Activated CD8-positive, alpha-beta T cell treated with anti-CD3 and anti-CD28 coated beads, Interleukin-2, amount 10 ng/mL, durations not matched to agents 7 days and 5 days (primary cell): ENCODE measurements at regions not wholly inside any gene's neighbourhood (a gene's known extent, or its start where the extent isn't known, plus 50 kb on each side); places are given as distances from the start of the nearest gene placed in this dataset.

Source experiments
- ATAC-seq: fragments of 150-1000 bp; cut with Tn5 transposase; one replicate; pipeline ENCODE4 v1.10.0; 2021; ENCODE audit warnings: moderate library complexity
- CTCF ChIA-PET: fragments of 350-600 bp; sonication (Branson Sonifier 250); formaldehyde crosslinking; loops from one replicate; lab custom pipeline; 2021; ENCODE audit warnings: antibody characterized with exemption; lab: Charles Lee
- POLR2A ChIA-PET: fragments of 350-600 bp; sonication (Branson Sonifier 250); formaldehyde crosslinking; loops from one replicate; lab custom pipeline; 2021; ENCODE audit warnings: antibody characterized with exemption; lab: Charles Lee
- DNase-seq: peaks from one replicate; pipeline ENCODE4 v3.0.0-alpha.2; 2020
- H3K27ac Mint-ChIP-seq: one replicate; pipeline ENCODE4 v1.8.0; 2021; ENCODE audit warnings: mild to moderate bottlenecking, mixed read lengths
- H3K27me3 Mint-ChIP-seq: one replicate; pipeline ENCODE4 v1.8.0; 2021; ENCODE audit warnings: low read depth, mixed read lengths
- H3K36me3 Mint-ChIP-seq: one replicate; pipeline ENCODE4 v1.8.0; 2021; ENCODE audit warnings: low read depth, mixed read lengths
- H3K4me1 Mint-ChIP-seq: one replicate; pipeline ENCODE4 v1.8.0; 2021; ENCODE audit warnings: low read depth, mixed read lengths
- H3K4me3 Mint-ChIP-seq: one replicate; pipeline ENCODE4 v1.8.0; 2021; ENCODE audit warnings: mild to moderate bottlenecking, mixed read lengths
- H3K9me3 Mint-ChIP-seq: one replicate; pipeline ENCODE4 v1.8.0; 2022; ENCODE audit warnings: mixed read lengths; ENCODE audit not compliant: insufficient read depth

DNA sequence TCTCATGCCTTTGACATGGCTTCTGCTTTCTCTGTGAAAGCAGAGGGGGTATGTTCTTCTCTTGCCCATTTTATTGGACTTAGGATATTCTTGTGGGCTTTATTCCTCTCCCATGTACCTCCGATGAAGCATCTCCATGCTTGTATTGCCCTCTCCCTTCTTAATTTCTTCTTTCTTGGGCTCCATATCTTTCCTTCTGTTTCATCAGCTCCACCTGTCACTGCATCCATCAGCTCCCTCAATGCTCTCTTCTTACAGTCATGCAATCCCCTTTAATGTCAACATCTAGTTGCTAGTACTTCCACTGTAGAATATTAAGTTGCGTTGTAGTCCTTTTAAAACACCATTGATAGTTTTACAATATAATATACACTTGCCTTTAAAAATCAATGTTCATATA lies 257.6 kb downstream of the GPAT3 start:
- no peaks in the 10 kb centered on the region for H3K36me3 Mint-ChIP-seq
- ChIA-PET POLR2A (no interaction called here), CTCF (no interaction called here)
- peaks cover under 1% of the 10 kb centered on the region for H3K27me3 Mint-ChIP-seq
- no peaks in the 10 kb centered on the region for H3K4me1 Mint-ChIP-seq
- H3K27ac Mint-ChIP-seq = no peak overlapping the region
- H3K4me3 Mint-ChIP-seq = no peak overlapping the region
- DNase-seq (no peak), ATAC-seq (no peak)
- no peaks in the 10 kb centered on the region for H3K9me3 Mint-ChIP-seq

DNA sequence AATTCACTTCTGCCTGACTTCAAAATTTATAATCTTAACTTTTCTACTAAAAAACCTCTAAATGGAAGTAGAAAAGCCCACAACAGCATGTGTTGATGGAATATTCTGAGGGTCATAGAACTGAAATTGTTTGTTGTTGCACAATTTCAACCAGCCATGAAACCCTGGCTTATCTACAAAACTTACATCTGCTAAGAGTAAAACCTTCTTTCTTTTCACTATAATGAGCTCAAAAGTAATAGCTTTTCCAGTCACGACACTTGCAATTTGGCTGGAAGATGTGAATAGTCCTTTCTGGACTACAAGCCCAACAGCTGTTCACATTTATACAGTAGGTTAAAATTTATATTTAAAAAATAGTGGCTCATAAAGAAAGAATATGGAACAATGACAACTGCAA lies 250.0 kb downstream of the GPAT3 start:
- Mint-ChIP-seq H3K27me3 (no peaks in the 10 kb centered on the region), H3K36me3 (no peaks in the 10 kb centered on the region), H3K9me3 (no peaks in the 10 kb centered on the region), H3K4me3 (no peak overlapping the region), H3K27ac (no peak overlapping the region), H3K4me1 (no peaks in the 10 kb centered on the region)
- ATAC-seq (no peak), DNase-seq (no peak)
- ChIA-PET POLR2A (no interaction called here), CTCF (no interaction called here)

DNA sequence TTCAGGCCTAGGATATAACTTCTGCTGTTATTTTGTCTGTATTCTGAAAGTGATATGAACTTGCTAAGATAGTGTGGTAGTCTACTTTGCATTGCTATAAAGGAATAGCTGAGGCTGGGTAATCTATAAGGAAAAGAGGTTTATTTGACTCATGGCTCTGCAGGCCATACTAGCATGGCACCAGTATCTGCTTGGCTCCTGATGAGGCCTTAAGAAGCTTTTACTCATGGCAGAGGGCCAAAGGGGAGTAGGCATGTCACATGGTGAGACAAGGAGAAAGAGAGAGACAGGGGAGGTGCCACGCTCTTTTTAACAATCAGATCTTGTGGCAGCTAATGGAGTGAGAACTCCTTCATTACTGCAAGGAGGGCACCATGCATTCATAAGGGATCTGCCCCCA lies 247.3 kb downstream of the GPAT3 start:
- H3K27me3 Mint-ChIP-seq = no peaks in the 10 kb centered on the region
- ChIA-PET POLR2A (no interaction called here), CTCF (interaction anchor here (0.9 kb wide), 1 partner anchor 33 kb away, joined by 4 read pairs; no protein-coding TSS in a partner anchor)
- no peak for ATAC-seq
- H3K9me3 Mint-ChIP-seq = no peaks in the 10 kb centered on the region
- H3K4me3 Mint-ChIP-seq = no peak overlapping the region
- H3K27ac Mint-ChIP-seq = no peak overlapping the region
- H3K4me1 Mint-ChIP-seq = no peaks in the 10 kb centered on the region
- no peaks in the 10 kb centered on the region for H3K36me3 Mint-ChIP-seq
- DNase-seq = no peak

DNA sequence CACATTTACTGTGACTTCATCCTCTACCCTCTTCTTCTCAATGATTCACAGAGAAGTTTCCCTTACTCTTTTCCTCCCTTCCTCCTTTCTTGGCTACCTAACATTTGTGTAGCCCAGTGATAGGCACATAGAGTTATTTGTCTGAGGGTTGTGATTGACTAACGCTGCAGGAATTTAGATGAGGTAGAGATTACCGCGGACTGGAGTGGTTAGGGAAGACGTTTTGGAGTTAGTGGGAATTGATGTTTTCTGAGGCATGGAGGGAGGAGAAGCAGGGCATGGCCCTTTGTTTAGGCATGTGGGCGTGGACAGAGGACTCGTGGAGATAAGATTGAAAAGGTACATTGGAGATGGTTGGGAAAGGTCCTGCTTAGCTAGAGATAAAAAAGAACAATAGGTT lies 246.7 kb downstream of the GPAT3 start:
- no peak overlapping the region for H3K4me3 Mint-ChIP-seq
- ATAC-seq (no peak), DNase-seq (no peak)
- ChIA-PET POLR2A (no interaction called here), CTCF (interaction anchor here (0.9 kb wide), 1 partner anchor 34 kb away, joined by 4 read pairs; no protein-coding TSS in a partner anchor)
- H3K27ac Mint-ChIP-seq = no peak overlapping the region
- no peaks in the 10 kb centered on the region for H3K9me3 Mint-ChIP-seq
- no peaks in the 10 kb centered on the region for H3K36me3 Mint-ChIP-seq
- no peaks in the 10 kb centered on the region for H3K4me1 Mint-ChIP-seq
- peaks cover 1% of the 10 kb centered on the region for H3K27me3 Mint-ChIP-seq

DNA sequence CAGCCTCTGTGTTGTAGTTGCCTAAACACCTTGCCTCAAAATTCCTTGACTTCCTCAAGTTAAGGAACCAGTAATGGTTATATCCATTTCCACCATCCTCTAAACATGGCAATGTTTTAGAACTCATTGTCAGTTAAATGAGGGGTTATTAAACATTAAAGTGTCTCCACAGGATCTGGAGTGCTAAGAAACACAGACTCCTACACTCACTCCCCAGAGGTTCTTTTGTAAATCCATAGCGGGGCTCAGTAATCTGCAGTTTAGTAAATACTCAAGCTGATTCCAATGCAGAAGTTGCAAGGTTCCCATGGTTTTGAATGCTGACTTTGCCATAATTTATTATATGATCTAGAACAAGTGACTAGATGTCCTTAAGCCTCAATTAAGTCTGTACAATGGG lies 245.5 kb downstream of the GPAT3 start:
- ATAC-seq = no peak
- CTCF ChIA-PET = no interaction called here

DNA sequence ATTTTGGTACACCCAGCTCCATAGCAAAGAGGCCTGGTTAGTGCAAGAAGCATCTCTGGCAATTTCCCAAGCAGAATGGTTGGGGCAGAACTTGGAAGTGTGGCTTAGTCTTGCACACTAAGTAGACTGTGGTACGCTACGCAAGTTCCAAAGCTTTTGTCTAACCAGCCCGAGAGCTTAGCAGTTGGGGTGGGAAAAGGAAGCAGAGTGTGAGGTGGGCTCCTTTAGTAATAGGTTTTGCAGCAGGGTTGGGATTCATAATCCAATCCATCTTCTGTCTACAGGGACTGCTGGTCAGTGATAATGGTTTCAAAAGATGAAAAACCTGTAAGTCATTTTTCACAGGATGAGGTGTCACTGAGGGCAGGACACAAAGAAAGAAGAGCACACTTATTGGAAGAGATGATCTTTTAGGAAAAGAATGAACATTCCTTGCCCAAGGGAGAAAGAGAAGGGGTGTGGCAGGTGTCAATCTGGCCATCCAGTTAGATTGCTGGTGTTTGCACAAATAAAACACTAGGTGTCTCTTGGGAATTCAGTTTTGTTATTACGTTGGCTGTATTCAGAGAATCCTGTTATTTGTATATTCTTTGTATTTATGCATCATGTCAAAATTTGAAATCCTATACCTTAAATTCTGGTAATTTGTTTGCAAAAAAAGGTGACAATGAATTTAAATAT lies 244.3 kb downstream of the GPAT3 start:
- Mint-ChIP-seq H3K4me1 (no peaks in the 10 kb centered on the region), H3K27ac (no peak overlapping the region), H3K4me3 (no peak overlapping the region), H3K36me3 (no peaks in the 10 kb centered on the region), H3K9me3 (no peaks in the 10 kb centered on the region), H3K27me3 (peaks cover 1% of the 10 kb centered on the region)
- CTCF ChIA-PET = interaction anchor here (1.0 kb wide), 1 partner anchor 11 kb away, joined by 3 read pairs; no protein-coding TSS in a partner anchor
- ATAC-seq = no peak
- POLR2A ChIA-PET = interaction anchor here (0.5 kb wide), 1 partner anchor 1054 kb away, joined by 3 read pairs; no protein-coding TSS in a partner anchor
- no peak for DNase-seq

More for the DNA sequence above, 245.5 kb downstream of the GPAT3 start:
- no peak for DNase-seq
- H3K4me3 Mint-ChIP-seq = no peak overlapping the region
- no peaks in the 10 kb centered on the region for H3K4me1 Mint-ChIP-seq
- no peaks in the 10 kb centered on the region for H3K36me3 Mint-ChIP-seq
- no peak overlapping the region for H3K27ac Mint-ChIP-seq
- H3K9me3 Mint-ChIP-seq = no peaks in the 10 kb centered on the region
- POLR2A ChIA-PET = no interaction called here
- H3K27me3 Mint-ChIP-seq = peaks cover 1% of the 10 kb centered on the region

DNA sequence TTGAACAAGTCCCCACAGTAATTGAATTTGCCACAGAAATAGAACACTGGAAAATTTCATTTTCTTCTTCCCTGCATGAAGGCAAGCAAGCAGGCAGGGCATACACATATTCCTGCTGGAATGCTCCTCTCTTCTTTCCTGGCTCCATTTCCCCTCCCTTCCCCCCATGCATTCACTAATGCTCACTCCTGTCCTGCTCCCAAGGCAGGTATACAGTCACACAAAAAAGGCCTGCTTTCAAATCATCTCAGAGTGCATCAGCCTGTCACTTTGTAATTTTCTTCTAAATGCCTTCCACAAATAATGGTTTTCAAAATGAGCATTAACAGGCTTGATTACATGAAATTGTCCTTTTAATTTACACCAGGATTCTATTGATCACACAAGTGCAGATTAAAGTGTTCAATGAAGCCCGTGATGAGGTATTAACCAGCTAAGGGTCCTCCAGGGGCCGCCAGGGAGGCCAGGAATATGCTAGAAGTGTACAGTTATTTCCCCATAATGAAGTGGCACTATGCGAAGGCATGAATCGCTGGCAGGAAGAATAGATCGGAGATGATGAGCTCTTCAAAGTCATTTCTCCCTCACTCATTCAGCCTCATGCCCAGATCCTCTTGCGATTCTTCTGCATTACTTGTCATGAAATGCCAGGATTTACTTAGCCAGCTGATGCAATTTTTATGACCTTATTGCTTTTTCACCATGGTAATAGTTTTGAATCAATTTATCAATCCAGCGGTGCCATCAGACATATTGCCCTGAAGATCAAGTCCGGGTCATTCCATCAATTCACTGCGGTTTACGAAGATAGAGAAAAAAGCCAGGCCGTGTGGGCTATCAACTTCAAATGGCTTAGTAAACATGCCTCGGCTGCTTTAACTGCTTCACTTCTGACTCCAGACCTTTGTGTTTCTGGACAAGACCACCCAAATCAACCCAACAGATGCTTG lies 243.5 kb downstream of the GPAT3 start:
- Mint-ChIP-seq H3K4me1 (no peaks in the 10 kb centered on the region), H3K4me3 (no peak overlapping the region), H3K9me3 (no peaks in the 10 kb centered on the region), H3K36me3 (no peaks in the 10 kb centered on the region), H3K27me3 (peaks cover 1% of the 10 kb centered on the region), H3K27ac (no peak overlapping the region)
- ATAC-seq = no peak
- no peak for DNase-seq
- POLR2A ChIA-PET = interaction anchor here (0.5 kb wide), 1 partner anchor 1053 kb away, joined by 3 read pairs; no protein-coding TSS in a partner anchor
- CTCF ChIA-PET = interaction anchor here (1.0 kb wide), 1 partner anchor 10 kb away, joined by 3 read pairs; no protein-coding TSS in a partner anchor

DNA sequence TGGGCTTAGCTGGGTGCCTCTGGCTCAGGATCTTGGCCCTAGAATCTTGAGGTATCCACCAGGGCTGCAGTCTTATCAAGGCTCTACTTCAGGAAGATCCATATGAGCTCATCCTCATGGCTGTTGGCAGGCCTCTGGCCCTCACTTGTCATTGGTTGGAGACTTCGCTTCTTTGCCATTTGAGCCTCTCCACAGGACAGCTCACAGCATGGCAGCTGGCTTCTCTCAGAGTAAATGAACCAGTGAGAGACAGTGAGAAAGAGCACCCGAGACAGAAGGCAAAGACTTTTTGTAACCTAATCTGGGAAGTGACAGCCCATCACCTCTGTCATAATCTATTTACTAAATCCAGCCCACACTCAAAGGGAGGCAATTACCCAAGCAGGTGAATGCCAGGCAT lies 236.8 kb downstream of the GPAT3 start:
- Mint-ChIP-seq H3K4me3 (no peak overlapping the region), H3K27ac (no peak overlapping the region), H3K9me3 (no peaks in the 10 kb centered on the region), H3K4me1 (no peaks in the 10 kb centered on the region), H3K27me3 (peaks cover 5% of the 10 kb centered on the region), H3K36me3 (no peaks in the 10 kb centered on the region)
- no peak for DNase-seq
- ChIA-PET POLR2A (no interaction called here), CTCF (no interaction called here)
- no peak for ATAC-seq

DNA sequence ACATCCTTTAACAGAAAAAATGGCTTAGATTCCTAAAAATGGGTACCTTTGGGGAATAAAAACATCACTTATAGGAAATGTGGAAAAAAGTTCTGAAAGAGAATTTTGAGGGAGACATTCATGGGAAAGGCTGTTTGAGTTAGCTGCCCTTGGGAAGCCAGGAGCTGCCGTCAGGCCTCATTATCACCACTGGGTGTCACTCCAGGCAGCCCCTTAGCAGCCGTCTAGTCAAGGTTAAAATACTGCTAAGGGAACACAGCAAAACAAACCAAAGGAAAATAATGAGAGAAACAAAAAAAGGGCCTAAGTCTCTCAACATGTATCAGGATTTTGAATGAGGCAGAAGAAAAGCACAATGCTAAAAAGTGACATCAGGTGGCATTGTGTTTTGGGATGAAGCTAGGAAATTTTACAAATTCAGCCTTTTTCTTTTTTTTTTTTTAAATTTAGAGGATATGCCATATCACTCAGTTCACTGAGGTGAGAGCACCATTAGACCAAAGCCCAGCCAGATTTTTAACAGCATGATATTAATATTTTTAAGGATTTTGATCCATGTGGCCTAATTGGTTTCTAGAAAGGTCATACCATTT lies 235.3 kb downstream of the GPAT3 start:
- Mint-ChIP-seq H3K4me3 (no peak overlapping the region), H3K9me3 (no peaks in the 10 kb centered on the region), H3K27me3 (peaks cover 4% of the 10 kb centered on the region), H3K36me3 (no peaks in the 10 kb centered on the region), H3K27ac (no peak overlapping the region), H3K4me1 (no peaks in the 10 kb centered on the region)
- DNase-seq (no peak), ATAC-seq (no peak)
- ChIA-PET POLR2A (no interaction called here), CTCF (no interaction called here)

DNA sequence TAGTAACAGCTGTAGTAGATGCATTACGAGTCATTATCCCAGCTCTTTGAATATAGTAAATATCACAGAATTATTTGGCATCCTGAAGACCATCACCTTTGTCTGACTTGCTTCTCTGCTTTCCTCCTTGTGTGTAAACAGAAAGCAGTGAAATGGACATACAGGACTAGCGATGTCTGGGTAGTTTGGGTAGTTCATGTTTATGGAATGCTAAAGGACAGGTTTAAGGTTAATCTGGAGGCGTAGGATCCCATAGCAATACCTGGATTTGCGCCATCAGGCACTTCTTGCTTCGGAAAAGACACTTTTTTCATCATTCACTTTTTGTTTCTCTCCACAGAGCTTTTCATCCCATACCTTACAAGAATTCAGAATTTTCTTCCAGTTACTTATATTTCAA lies 232.2 kb downstream of the GPAT3 start:
- H3K9me3 Mint-ChIP-seq = no peaks in the 10 kb centered on the region
- no peak for ATAC-seq
- ChIA-PET POLR2A (no interaction called here), CTCF (interaction anchor here (0.7 kb wide), 1 partner anchor 47 kb away, joined by 3 read pairs; no protein-coding TSS in a partner anchor)
- no peak for DNase-seq
- no peaks in the 10 kb centered on the region for H3K27me3 Mint-ChIP-seq
- H3K4me1 Mint-ChIP-seq = no peaks in the 10 kb centered on the region
- H3K4me3 Mint-ChIP-seq = no peak overlapping the region
- no peaks in the 10 kb centered on the region for H3K36me3 Mint-ChIP-seq
- no peak overlapping the region for H3K27ac Mint-ChIP-seq

DNA sequence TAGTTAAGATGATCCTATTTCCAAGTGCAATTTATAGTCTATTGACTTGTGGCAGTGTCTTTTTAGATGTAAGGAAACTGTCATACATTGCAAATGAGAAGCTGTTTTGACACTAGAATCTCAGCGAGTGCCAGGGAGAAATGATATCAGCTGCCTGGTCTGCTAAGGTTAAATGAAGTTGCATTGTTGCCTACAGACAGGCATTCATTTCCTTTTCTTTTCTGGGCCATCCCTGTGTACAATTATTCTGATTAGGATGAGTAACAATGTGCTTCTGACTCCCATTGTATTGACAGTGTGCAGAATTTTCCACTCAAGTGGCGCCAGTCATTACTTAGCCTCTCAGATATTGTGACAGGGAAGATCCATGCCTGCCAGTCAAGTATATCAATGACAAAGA lies 231.2 kb downstream of the GPAT3 start:
- H3K27me3 Mint-ChIP-seq = no peaks in the 10 kb centered on the region
- ChIA-PET POLR2A (no interaction called here), CTCF (no interaction called here)
- no peak overlapping the region for H3K4me3 Mint-ChIP-seq
- no peaks in the 10 kb centered on the region for H3K36me3 Mint-ChIP-seq
- no peak overlapping the region for H3K27ac Mint-ChIP-seq
- no peaks in the 10 kb centered on the region for H3K9me3 Mint-ChIP-seq
- ATAC-seq = no peak
- no peaks in the 10 kb centered on the region for H3K4me1 Mint-ChIP-seq
- no peak for DNase-seq

DNA sequence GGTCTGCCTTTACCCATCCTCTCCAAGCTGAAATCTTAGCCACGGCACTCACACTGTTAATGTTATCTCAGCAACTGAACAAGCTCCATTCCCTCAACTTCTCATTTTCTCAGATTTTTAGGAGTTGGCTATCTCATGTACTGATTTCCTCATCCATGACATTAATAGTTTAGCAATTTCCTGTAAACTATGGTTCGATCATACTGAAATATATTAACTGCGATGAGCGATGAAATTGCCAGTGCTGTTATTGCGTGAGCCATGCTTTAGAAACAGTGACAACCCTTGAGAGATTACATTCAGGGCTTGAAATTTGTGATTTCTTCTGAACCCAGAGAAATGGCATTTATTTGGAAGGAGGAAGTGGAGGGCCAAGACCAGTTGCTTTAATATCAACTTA lies 223.7 kb downstream of the GPAT3 start:
- CTCF ChIA-PET = no interaction called here
- H3K4me3 Mint-ChIP-seq = no peak overlapping the region
- no peak overlapping the region for H3K27ac Mint-ChIP-seq

More for the DNA sequence above, 223.7 kb downstream of the GPAT3 start:
- no peaks in the 10 kb centered on the region for H3K9me3 Mint-ChIP-seq
- ATAC-seq (no peak), DNase-seq (no peak)
- no peaks in the 10 kb centered on the region for H3K27me3 Mint-ChIP-seq
- H3K36me3 Mint-ChIP-seq = no peaks in the 10 kb centered on the region
- no peaks in the 10 kb centered on the region for H3K4me1 Mint-ChIP-seq
- POLR2A ChIA-PET = no interaction called here
